ENCODE measurements at regions not wholly inside any gene's neighbourhood (a gene's known extent, or its start where the extent isn't known, plus 50 kb on each side); places are given as distances from the start of the nearest gene placed in this dataset.

DNA sequence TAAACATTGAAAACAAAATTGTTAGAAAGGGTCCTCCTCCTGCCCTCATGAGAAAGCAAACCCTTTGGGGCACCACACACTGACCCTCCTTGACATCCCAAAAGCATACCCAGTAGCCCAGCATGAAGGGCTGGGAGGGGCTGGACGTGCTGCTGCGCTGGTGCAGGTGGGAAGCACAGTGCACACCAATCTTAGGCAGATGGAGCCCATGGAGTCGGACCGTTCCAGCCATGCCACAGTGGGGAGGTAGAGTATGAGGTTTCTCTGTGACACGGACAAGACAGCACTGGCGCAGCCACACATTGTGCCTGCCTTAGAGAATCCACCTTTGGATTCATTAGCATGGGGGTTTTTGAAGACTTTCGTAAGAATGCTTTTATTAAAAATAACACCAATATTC lies 544.2 kb upstream of the FRG1 start:
- DNase-seq (ENCODE audit: low spot score in 2 of 2) = no peak
- no peak for FAIRE-seq

DNA sequence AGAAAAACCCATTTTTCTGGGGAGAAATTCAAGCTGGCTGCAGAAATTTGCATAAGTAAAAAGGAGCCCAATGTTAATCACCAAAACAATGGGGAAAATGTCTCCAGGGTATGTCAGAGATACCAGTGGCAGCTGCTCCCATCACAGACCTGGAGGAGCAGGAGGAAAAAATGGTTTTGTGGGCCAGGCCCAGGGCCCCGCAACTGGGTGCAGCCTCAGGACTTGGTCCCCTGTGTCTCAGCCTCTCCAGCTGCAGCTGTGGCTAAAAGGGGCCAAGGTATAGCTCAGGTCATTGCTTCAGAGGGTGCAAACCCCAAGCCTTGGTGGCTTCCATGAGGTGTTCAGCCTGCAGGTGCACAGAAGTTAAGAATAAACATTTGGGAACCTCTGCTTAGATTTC lies 536.4 kb upstream of the FRG1 start:
- FAIRE-seq = no peak

DNA sequence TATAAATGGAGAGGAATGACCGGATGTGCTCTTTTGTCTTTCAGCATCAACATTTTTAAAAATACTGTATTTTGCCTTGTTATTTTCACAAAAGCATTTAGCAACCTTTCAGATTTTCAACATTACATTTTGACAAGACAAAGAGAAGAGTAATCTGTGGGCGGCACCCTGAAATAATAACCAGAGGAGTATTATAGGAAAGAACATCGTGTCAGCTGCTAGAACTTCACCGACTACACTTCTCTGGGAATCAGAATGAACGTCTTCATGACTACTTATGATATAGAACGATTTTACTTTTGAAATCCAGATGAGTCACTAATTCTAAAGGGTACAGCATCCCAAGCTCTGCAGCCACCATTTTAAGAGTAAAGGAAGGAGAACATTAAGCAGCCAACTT lies 531.5 kb upstream of the FRG1 start:
- FAIRE-seq (no peak), DNase-seq (ENCODE audit: low spot score in 2 of 2) (no peak)

More for the DNA sequence above, 536.4 kb upstream of the FRG1 start:
- DNase-seq (ENCODE audit: low spot score in 2 of 2) = no peak

DNA sequence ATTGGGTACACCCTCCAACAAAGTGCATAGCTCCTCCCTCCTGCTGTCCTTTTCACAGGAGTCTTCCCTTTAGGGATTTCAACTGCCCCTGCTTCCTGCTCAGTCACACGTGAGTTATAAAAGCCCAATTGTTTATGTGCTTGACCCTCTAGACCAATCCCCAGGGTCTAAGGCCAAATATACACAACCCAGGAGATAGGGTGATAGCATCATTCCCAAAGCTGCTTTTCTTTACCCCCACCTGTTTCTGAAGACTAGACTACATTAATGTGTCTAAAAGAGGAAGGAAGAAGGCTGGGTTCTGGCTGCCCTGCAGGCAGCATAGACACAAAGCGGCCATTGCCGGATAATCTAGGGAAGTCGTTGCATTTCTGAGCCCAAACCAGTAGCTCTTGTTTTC lies 526.7 kb upstream of the FRG1 start:
- FAIRE-seq (no peak), DNase-seq (ENCODE audit: low spot score in 2 of 2) (no peak)

DNA sequence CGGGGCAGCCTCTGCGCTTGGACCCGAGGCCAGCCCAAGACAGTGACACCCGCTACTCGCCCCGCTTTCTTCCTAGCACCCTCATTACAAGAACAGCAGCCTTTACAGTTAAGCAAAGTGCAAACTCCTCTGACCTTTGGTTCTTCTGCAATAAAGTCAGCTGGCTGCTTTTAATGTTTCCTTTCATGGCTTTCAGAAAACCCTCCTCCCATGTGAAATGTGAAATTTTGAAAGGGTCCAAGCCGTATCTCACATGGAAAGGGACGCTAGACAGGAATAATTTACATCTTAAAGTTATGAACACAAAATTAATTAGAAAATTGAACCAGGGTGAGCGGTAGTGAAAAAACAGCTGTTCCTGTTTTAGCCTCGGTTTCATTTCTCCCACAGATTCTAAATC lies 520.1 kb upstream of the FRG1 start:
- FAIRE-seq (no peak), DNase-seq (ENCODE audit: low spot score in 2 of 2) (no peak)

DNA sequence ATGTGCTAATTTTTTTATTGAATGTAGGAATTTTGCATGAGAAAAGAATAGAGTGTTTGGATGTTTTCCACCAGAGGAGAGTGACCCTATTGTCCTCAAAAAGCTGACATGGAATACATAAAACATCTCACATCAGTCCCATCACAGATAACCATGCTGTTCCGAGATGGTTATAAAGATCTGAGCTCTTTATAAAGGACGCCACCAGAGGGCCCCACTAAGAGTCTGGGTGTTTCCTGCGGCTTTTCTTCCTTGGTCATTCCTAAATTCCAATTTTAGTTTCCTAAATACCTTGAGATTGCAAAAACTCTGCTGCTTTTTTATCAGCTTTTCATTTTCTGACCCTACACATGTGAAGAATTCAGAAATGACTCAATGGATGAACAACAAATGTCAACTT lies 504.5 kb upstream of the FRG1 start:
- no peak for DNase-seq (ENCODE audit: low spot score in 2 of 2)
- no peak for FAIRE-seq

DNA sequence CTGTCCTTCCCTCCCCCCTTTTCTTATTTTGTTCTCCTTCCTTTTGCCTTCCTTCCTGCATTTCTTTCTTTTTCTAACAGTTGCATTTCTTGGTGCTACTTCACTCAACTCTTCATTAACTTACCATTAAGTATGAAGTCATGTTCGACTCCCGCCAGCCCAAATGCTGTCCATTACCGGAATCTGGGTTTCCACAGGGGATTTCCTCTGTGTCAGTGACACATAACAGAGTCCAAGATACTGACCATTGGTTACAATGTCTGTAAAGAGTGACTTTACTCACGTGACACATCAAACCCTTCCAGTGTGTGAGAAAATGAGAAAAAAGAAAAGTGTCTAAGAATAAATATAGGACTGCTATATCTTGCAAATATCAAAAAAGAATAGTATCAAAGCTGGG lies 500.0 kb upstream of the FRG1 start:
- no peak for FAIRE-seq
- no peak for DNase-seq (ENCODE audit: low spot score in 2 of 2)

DNA sequence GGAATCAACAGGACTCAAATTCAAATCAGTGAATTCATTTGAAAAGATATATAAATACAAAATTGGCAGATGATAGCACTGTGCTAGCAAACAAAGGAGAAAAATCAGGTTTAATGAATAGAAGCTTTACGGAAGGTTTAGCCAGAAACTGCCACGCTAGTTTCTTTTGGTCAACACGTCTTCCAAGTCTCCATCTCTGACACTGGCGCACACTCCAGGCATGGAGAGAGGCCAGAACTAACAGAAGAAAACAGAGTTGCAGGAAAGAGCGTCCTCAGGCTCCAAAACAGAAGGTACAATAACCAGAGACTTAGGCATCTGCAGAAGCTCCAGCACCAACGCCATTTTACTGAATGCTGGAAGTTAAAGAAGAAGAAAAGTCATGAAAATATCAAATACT lies 497.3 kb upstream of the FRG1 start:
- FAIRE-seq (no peak), DNase-seq (ENCODE audit: low spot score in 2 of 2) (no peak)

DNA sequence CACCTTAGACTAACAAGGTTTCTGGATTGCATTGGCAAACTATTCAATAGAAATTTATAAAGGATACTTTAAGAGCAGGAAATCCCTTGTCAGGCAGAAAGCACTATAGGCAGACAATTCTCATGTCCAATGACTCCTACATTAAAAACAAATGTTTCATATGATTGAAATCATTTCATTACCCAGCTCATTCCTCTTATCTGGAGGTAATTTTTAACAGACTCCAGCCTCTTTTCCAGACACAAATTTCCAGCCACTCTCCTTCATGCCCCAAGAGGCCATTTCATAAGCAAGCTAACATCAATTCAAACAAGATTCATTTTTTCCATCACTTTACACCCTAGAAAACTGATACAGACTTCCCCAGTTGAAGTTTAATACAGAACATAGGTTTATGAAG lies 495.1 kb upstream of the FRG1 start:
- DNase-seq (ENCODE audit: low spot score in 2 of 2) = no peak
- no peak for FAIRE-seq

DNA sequence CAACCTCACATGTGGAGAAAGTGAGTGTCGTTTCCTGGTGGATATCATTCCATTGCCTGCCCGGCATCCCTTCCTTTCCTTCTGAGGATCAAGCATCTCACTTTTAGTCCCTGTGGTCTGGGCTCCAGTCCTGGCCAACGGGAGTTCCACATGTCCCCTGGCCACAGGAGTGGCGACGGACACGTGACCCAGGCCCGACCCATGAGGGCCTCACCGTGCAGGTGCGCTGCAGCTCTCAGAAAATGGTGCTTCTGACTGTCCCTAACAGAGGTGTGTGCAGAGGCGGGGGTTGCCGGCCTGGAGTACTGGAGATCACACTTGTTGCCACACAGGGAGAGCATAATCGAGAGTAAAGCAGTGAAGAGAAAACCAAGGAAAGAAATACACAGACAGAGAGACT lies 476.9 kb upstream of the FRG1 start:
- no peak for FAIRE-seq
- DNase-seq (ENCODE audit: low spot score in 2 of 2) = no peak

DNA sequence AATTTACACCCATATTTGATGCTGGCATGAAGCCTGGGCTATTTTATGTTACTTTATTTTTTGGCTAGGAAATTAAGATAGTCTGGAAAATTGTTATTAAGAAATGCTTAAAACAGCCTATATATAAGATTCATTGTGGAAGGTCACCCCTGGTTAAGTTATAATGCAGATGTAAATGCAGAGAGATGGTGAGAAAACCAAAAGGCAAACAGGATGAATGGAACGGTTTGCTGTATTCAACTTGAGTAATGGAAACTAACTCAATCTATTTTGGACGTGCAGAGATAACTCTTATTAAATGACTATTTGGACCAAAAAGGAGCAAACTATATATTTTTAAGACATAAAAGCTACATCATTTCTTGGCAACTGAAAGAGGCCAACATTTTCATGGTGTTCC lies 446.3 kb upstream of the FRG1 start:
- FAIRE-seq (no peak), DNase-seq (ENCODE audit: low spot score in 2 of 2) (no peak)

DNA sequence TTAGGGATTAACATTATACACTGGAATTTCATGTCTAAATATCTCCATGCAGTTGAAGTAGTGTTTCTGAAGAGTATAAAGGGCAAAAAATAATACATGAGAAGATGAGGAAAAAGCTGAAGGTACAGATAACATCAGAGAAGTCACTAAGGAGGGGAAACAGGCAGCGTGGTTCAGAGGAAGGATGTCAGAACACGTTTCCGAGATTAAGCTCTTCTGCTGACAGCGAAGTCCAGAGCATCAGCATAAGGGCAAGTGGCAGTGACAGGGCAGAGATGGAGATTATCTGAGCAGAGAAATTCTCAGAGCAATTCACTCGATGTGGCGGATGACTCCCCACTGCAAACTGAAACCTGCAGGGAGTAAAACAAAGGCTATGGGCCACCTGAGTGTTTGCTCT lies 443.2 kb upstream of the FRG1 start:
- no peak for FAIRE-seq
- no peak for DNase-seq (ENCODE audit: low spot score in 2 of 2)

DNA sequence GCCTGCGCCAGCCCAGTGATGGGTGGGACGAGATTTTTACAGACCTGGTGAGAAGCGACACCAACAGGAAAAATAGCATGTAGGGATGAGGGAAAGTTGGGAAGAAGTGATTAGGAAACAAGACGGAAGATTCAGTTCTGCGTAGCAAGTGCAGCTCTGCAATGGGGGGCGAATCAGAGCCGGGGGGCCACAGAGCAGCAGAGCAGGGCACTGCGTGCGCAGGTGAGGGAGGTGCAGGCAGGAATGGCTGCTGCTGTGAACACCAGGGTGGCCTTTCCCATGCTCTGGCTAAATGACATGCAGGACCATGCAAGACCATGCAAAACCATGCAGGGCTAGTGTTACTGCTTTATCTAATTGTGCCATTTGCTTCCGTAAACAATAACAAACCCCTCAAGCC lies 442.7 kb upstream of the FRG1 start:
- FAIRE-seq = no peak
- no peak for DNase-seq (ENCODE audit: low spot score in 2 of 2)

DNA sequence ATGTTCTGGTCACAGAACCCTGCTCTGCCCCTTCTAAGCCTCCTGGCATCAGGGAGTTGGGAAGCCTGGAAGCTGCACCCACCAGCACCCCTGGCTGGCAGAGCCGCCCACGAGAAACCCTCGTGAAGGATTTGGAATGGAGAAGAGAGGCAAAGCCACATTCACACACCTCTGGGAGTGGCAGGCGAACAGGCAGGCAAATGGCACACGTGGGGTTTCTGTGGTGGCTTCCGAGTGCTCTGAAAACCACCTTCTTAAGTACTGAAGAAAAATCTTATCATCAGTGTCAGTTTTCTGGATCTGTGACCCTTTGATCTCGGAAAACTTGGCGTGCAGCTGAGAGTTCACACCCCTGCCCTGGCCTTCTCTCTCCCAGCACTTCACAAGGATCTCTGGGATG lies 442.2 kb upstream of the FRG1 start:
- no peak for FAIRE-seq
- no peak for DNase-seq (ENCODE audit: low spot score in 2 of 2)

DNA sequence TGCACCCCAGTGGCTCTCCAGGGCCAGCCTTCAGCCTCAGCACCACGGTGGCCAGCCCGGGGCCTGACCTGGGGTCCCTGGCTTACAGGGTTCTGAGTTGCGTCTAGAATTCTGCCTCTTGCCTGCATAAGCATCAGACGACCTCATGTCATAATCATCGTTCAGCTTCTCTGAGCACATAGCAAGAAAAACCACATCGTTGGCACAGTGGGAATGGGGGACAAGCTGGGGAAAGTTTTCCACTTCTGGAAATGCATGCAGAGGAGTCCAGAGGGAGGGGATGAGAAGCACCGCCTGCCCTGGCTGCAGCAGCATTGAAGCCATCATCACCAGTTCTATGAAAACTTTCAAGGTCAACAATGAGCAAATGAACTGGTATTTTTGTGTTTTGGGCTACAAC lies 441.0 kb upstream of the FRG1 start:
- FAIRE-seq (no peak), DNase-seq (ENCODE audit: low spot score in 2 of 2) (no peak)

DNA sequence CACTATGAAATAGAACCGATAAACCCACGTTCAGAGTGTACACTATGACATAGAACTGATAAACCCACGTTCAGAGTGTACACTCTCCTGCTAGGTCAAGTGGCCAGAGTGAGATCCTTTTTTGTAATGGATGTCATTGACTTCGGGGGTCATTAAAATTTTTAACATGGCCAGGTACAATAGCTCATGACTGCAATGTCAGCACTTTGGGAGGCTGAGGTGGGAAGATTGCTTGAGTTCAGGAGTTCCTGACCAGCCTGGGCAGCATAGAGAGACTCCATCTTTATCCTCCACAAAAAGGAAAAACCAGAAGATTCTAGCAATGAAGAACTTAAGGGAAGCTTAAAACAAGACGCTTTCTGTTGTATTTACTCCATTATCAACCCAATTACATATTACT lies 439.7 kb upstream of the FRG1 start:
- FAIRE-seq (no peak), DNase-seq (ENCODE audit: low spot score in 2 of 2) (no peak)

DNA sequence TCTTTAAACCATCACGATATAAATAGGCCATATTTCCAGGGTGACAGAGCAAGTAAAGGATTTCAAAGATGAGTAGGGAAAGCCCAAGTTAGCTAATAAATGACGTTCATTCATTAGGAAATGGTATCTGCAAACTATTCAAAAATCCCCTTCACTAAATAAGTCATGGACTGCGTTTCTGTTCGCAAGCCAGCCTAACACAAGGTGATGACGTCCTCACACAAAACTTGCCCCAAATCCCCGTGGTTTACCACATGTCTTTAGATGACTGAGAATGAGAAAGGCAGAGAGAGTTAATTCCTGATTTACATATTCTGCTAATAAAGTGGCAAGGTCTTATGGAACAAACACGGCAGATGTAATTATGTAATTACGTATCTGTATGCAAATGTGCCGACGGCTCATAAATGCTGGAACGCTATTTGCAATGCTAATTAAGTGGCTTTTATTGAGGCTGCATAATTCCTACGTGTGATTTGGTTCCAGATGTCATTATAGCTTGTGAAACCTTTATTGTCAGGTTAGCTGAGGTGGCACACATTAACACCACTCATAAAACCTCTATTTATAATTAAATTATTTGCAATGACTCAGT lies 437.7 kb upstream of the FRG1 start:
- DNase-seq (ENCODE audit: low spot score in 2 of 2) = no peak
- no peak for FAIRE-seq

DNA sequence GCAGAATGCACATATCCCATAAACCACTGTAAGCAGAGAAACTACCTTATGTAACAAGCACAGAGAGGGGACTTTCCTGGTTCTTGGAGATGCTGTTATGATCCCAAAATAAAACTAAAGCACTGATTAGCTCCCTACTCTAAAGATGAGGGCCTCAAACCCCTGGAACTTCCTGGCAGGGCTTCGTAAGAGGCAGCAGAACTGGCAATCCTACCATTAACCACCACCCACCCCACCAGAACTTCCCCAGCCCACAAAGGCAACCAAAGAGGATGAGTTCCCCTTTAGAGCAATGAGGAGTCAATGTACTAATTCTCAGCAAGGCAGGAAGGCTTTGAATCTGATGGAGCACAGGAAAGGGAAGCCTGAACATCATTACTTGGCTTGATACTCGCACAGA lies 436.5 kb upstream of the FRG1 start:
- FAIRE-seq = no peak
- no peak for DNase-seq (ENCODE audit: low spot score in 2 of 2)

DNA sequence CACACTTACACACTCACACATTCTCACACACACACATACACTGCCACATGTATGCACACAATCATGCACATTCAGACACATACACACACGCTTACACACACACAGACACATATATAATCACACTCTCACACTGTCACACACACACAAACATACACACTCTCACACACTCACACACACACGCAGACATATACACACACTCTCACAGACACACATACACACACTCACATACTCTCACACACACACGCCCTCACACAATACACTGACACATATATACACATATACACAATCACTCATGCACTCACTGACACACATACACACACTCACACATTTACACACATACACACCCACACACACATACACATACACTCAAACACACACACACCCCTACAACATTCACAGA lies 435.3 kb upstream of the FRG1 start:
- no peak for FAIRE-seq

DNA sequence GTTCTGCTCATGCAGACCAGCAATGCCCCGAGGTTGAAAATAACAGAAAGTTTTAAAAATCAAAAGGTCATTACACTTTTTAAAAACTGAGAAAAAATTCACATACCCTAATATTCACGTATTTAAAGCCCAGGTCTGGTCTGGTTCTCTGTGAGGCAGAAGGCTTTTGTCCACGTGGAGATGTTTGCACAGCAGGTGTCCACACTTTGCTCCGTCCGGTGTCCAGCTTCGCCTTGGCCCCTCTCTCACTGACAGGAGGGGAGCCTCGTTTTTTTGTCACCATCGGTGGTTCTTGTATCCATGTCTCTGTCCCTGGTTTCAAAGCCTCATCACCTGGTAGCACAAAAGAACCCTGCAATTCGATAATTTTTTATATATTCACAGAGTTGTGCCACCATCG lies 434.6 kb upstream of the FRG1 start:
- DNase-seq (ENCODE audit: low spot score in 2 of 2) (no peak), FAIRE-seq (no peak)

More for the DNA sequence above, 435.3 kb upstream of the FRG1 start:
- no peak for DNase-seq (ENCODE audit: low spot score in 2 of 2)

DNA sequence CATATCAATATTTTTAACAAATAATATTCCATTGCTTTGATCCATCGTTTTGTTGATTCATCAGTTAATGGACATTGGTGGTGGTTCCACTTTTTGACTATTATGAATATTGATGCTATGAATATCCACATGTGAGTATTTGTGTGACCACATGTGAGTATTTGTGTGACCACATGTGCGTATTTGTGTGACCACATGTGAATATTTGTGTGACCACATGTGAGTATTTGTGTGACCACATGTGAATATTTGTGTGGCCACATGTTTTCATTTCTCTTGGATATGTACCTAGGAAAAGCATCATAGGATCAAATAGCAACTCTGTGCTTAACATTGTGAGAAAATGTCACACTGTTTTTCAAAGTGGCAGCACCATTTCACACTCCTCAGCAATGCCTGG lies 433.6 kb upstream of the FRG1 start:
- DNase-seq (ENCODE audit: low spot score in 2 of 2) = no peak
- FAIRE-seq = no peak

DNA sequence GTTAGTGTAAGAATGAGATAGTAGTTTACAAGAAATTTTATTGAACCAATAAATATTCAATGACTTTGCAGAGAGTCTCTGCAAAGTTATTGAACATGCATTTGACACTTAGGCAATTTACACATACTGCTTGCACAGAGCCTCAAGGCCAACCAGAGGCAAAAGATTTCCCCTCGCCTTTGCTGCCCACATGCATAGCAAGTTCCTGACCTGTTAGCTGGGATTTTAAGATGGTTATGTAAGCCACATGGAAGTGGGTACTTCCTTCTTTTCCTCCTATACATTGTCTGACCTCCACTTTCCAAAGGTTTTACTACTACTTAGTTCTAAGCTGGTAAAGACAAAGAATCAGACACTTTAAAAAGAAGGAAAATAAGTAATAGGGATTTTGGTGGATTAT lies 430.1 kb upstream of the FRG1 start:
- FAIRE-seq (no peak), DNase-seq (ENCODE audit: low spot score in 2 of 2) (no peak)

DNA sequence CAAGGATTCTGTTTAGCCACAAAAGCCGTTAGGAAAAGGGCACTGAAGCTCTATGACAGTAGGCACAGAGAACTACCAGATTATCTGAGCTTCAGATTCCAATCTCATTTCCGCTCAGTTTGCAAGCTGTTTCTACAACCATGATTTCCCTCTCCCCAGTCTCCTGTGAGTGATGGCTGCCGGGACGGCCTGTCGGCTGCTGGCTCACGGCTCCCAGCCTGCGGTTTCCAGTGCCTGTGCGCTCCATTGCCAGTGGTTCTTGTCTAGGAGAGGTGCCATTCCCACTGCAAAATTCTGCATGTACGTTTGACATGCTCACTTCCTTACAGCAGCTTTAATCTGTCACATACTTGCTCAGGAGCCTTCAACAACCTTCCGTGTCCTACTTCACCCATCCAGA lies 429.1 kb upstream of the FRG1 start:
- FAIRE-seq = no peak
- DNase-seq (ENCODE audit: low spot score in 2 of 2) = no peak

Measured in frontal cortex (tissue), 3 donors.